K562 (cell line): ENCODE measurements at regions not wholly inside any gene's neighbourhood (a gene's known extent, or its start where the extent isn't known, plus 50 kb on each side); places are given as distances from the start of the nearest gene placed in this dataset.

Experiments used
- ATAC-seq: fragments of 200-7000 bp; cut with Tn5 transposase; 3 replicates; pipeline ENCODE4 v1.9.1; 2020; ENCODE audit warnings: moderate library complexity
- BruUV-seq: library from RNA; stranded (reverse); fragments of 400-500 nt; replicated peaks from 2 replicates; lab custom pipeline; 2021; lab: Mats Ljungman, UMichigan
- CTCF ChIA-PET: fragments of 300-600 bp; formaldehyde crosslinking; extraction: SDS; loops from one replicate; lab custom pipeline; 2021; ENCODE audit warnings: low intra/inter-chr PET ratio; lab: Yijun Ruan, JAX
- POLR2A ChIA-PET: fragments of 300-600, 350-650 bp; sonication (Branson Sonifier 250); formaldehyde crosslinking; extraction: SDS; loops from one replicate; lab custom pipeline; 2021; ENCODE audit warnings: antibody characterized with exemption, inconsistent platforms; lab: Yijun Ruan, JAX
- DNase-seq, 4 experiments: peaks; one replicate each; pipeline versions ENCODE4 v3.0.0 to v3.0.0-alpha.2; 2011 to 2018; ENCODE audit warnings: low spot score in 3 of 4, mixed read lengths in 3 of 4; ENCODE audit errors: extremely low read depth in 1 of 4
- FAIRE-seq: peaks from 2 replicates; lab custom pipeline; 2011; peaks lifted over from hg19 to GRCh38; lab: Jason Lieb, UNC
- H2AFZ ChIP-seq: 2 replicates; pipeline ENCODE4 v1.6.0; 2011; ENCODE audit warnings: low read depth, low read length, control low read depth, inconsistent platforms
- H3K27ac ChIP-seq: fragments of 200-600 bp; 3 replicates; pipeline ENCODE4 v1.8.0; 2011; ENCODE audit warnings: low read depth, mild to moderate bottlenecking, control low read depth, inconsistent platforms, low read length, moderate library complexity, mixed read lengths; ENCODE audit errors: extremely low read depth
- H3K27me3 ChIP-seq, 2 experiments: fragments of 300-600 bp in 1 of 2; 2 replicates in 1 of 2; 3 replicates in 1 of 2; pipeline versions ENCODE4 v1.6.0 to v1.8.0; 2011; ENCODE audit warnings: inconsistent platforms in 2 of 2, low read length in 2 of 2, mild to moderate bottlenecking in 1 of 2, mixed read lengths in 1 of 2, moderate library complexity in 1 of 2; ENCODE audit not compliant: control insufficient read depth in 2 of 2, insufficient read depth in 2 of 2
- H3K36me3 ChIP-seq: fragments of 300-600 bp; 3 replicates; pipeline ENCODE4 v1.8.0; 2011; ENCODE audit warnings: mild to moderate bottlenecking, low read length, inconsistent platforms; ENCODE audit not compliant: control insufficient read depth, insufficient read depth
- H3K4me1 ChIP-seq, 2 experiments: fragments of 200-600 bp in 1 of 2; replicated peaks in 1 of 2; 2 replicates in 1 of 2; 3 replicates in 1 of 2; pipeline versions ENCODE4 v1.5.1 to v1.8.0; 2011; ENCODE audit warnings: inconsistent platforms in 2 of 2, low read length in 2 of 2, mild to moderate bottlenecking in 1 of 2, mixed read lengths in 1 of 2, moderate library complexity in 1 of 2; ENCODE audit not compliant: control insufficient read depth in 2 of 2, insufficient read depth in 2 of 2
- H3K4me2 ChIP-seq: 2 replicates; pipeline ENCODE4 v1.6.1; 2011; ENCODE audit warnings: low read length, control low read depth, inconsistent platforms, mixed read lengths; ENCODE audit not compliant: insufficient read depth
- H3K4me3 ChIP-seq: fragments of 200-600 bp; sonication (generic), shearing (Covaris generic); 2 replicates; pipeline ENCODE4 v1.5.1; 2016; ENCODE audit warnings: control low read depth, inconsistent platforms
- H3K79me2 ChIP-seq: fragments of 200-600 bp; 3 replicates; pipeline ENCODE4 v1.8.0; 2011; ENCODE audit warnings: low read length, inconsistent platforms; ENCODE audit not compliant: control insufficient read depth, insufficient read depth
- H3K9ac ChIP-seq, 2 experiments: 2 replicates each; pipeline versions ENCODE4 v1.6.0 to v1.6.1; 2011; ENCODE audit warnings: low read depth in 2 of 2, low read length in 2 of 2, control low read depth in 1 of 2, inconsistent platforms in 1 of 2, mild to moderate bottlenecking in 1 of 2, mixed read lengths in 1 of 2; ENCODE audit not compliant: insufficient read depth in 1 of 2
- H3K9me1 ChIP-seq: one replicate; pipeline ENCODE4 v1.6.0; 2011; ENCODE audit warnings: inconsistent platforms, mild to moderate bottlenecking, low read length, moderate library complexity; ENCODE audit not compliant: control insufficient read depth, insufficient read depth
- H3K9me3 ChIP-seq: replicated peaks from 2 replicates; pipeline ENCODE4 v1.5.1; 2011; ENCODE audit warnings: low read depth, low read length, inconsistent platforms; ENCODE audit not compliant: control insufficient read depth, insufficient read depth
- H4K20me1 ChIP-seq: replicated peaks from 2 replicates; pipeline ENCODE4 v1.6.1; 2011; ENCODE audit warnings: low read length, inconsistent platforms, mixed read lengths; ENCODE audit not compliant: control insufficient read depth, insufficient read depth
- CCNT2 ChIP-seq: IDR thresholded peaks from 2 replicates; pipeline ENCODE4 v1.6.1; 2011; ENCODE audit warnings: borderline replicate concordance, low read depth, mild to moderate bottlenecking, moderate library complexity, mixed read lengths, low read length; ENCODE audit not compliant: insufficient read length; ENCODE audit errors: extremely low read depth
- FOSL1 ChIP-seq: fragments of 200-800 bp; sonication (Bioruptor generic); conservative IDR thresholded peaks from 2 replicates; pipeline ENCODE4 v1.6.1; 2016; ENCODE audit warnings: missing genetic modification characterization, missing compliant biosample characterization
- NFE2L1 ChIP-seq: fragments of 450-650 bp; IDR thresholded peaks from 2 replicates; pipeline ENCODE4 v1.6.1; 2016; ENCODE audit warnings: missing genetic modification characterization, low read depth, mild to moderate bottlenecking, missing compliant biosample characterization, moderate library complexity, borderline replicate concordance
- NFIX ChIP-seq: fragments of 250-450 bp; sonication (Bioruptor Pico); IDR thresholded peaks from 2 replicates; pipeline ENCODE4 v1.4.0; 2020; ENCODE audit warnings: low read depth, mild to moderate bottlenecking, moderate library complexity
- PHB ChIP-seq: fragments of 250-450 bp; sonication (Bioruptor Pico); IDR thresholded peaks from 2 replicates; pipeline ENCODE4 v1.5.0; 2021
- SIRT6 ChIP-seq: IDR thresholded peaks from one replicate; pipeline ENCODE4 v1.6.1; 2012; ENCODE audit warnings: low read depth, mild to moderate bottlenecking, control low read depth, inconsistent platforms, low read length, moderate library complexity
- SMARCE1 ChIP-seq: fragments of 450-650 bp; IDR thresholded peaks from 2 replicates; pipeline ENCODE4 v1.7.1; 2016; ENCODE audit warnings: mild to moderate bottlenecking
- U2AF1 ChIP-seq: fragments of 200-400 bp; formaldehyde crosslinking; optimal IDR thresholded peaks from 2 replicates; pipeline ENCODE3; 2017; ENCODE audit warnings: mild to moderate bottlenecking, low read depth, low read length, moderate library complexity
- ZNF24 ChIP-seq: fragments of 450-650 bp; IDR thresholded peaks from 2 replicates; pipeline ENCODE4 v1.6.1; 2016
- ZNF274 ChIP-seq: IDR thresholded peaks from 2 replicates; pipeline ENCODE4 v1.6.1; 2011; ENCODE audit warnings: low read depth, mild to moderate bottlenecking, low read length, moderate library complexity, borderline replicate concordance
- ZNF436 ChIP-seq: fragments of 250-450, 450-650 bp; sonication (Bioruptor Pico); formaldehyde crosslinking; IDR thresholded peaks from 2 replicates; pipeline ENCODE4 v1.7.0; 2020; ENCODE audit warnings: mild to moderate bottlenecking
- ZNF551 ChIP-seq: fragments of 250-450 bp; sonication (Bioruptor Pico); IDR thresholded peaks from 2 replicates; pipeline ENCODE4 v1.5.0; 2021; ENCODE audit warnings: mild to moderate bottlenecking, moderate library complexity
- ZNF668 ChIP-seq: fragments of 250-450 bp; sonication (Bioruptor Pico); IDR thresholded peaks from 2 replicates; pipeline ENCODE4 v1.8.0; 2022; ENCODE audit warnings: mild to moderate bottlenecking, inconsistent platforms
- in situ Hi-C: fragments of 300-500 bp; cut with MboI; formaldehyde crosslinking; loops from 4 replicates; pipeline ENCODE4 v1.15.0; 2018; ENCODE audit warnings: inconsistent platforms, mixed read lengths
- intact Hi-C: fragments of 100-400 bp; cut with micrococcal nuclease; formaldehyde crosslinking; loops from 2 replicates; pipeline ENCODE4 v1.14.2; 2022
- TF ChIP-seq, protein P1 (sequence below): fragments of 450-650 bp; formaldehyde crosslinking; IDR thresholded peaks from 2 replicates; pipeline ENCODE4 v1.4.0; 2020; ENCODE audit warnings: mild to moderate bottlenecking, moderate library complexity
- TF ChIP-seq, protein P2 (sequence below): sonication (generic); formaldehyde crosslinking; IDR thresholded peaks from 2 replicates; pipeline ENCODE4 v1.8.1; 2023; ENCODE audit warnings: mild to moderate bottlenecking, missing genetic modification reagents, moderate library complexity
- TF ChIP-seq, protein P3 (sequence below), 2 experiments: fragments of 450-650 bp in 1 of 2; sonication (generic) in 1 of 2; formaldehyde crosslinking; conservative IDR thresholded peaks; 2 replicates each; pipeline versions ENCODE4 v1.4.0 to v1.8.1; 2020 to 2022; ENCODE audit warnings: mild to moderate bottlenecking in 1 of 2, missing genetic modification reagents in 1 of 2
- TF ChIP-seq, protein P4 (sequence below): fragments of 250-450 bp; sonication (Bioruptor Pico); IDR thresholded peaks from 2 replicates; pipeline ENCODE4 v1.5.0; 2021

DNA sequence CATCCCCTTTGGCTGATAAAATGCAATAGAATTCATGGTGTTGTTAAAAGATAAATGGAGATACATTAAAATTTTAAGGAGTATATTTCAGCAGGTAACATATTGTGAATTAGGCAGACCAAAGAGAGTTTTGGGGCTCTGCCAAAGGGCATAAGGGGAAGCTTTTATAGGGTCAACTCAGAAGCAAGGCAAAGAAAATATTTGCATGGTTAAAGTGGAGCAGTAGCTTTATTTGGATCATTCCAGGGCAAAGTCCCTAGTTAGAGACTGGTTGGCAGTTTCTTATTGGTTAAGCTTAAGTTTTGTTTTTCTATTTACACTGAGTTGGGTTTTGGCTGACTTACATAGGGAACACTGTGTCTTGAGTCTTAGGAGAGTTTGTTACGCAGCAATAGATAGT, 75.1 kb upstream of the CA10 start (continued):
- no peak for TF ChIP-seq FOSL1 (tag)
- no peak for TF ChIP-seq ZNF274
- no peak for TF ChIP-seq SMARCE1

DNA sequence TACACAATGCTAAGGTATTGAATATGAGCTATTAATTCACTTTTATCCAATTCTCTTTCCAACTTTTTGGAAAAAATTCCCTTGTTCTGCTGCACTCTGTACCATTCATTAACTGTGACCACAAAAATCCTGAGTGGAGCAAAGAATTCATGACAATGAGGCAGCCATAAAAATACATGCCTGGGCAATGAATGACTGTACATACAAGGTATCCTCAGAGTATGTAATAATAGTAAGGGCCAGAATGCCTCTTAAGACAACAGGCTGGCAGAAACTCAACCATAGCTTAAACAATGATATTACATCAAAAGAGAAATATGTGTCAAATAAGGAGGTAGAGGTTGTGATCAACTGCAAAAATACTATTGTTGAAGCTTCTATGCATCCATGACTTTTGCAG, 74.7 kb upstream of the CA10 start:
- CTCF ChIA-PET = no interaction called here
- intact Hi-C loops (no loop called here), in situ Hi-C loops (no loop called here)
- Histone ChIP-seq H3K9me3 (no peaks in the 10 kb centered on the region), H3K4me1 (no peaks in the 10 kb centered on the region), H3K9me1 (no peaks in the 10 kb centered on the region), H3K36me3 (no peaks in the 10 kb centered on the region), H4K20me1 (no peaks in the 10 kb centered on the region), H3K9ac (no peak overlapping the region), H3K79me2 (no peaks in the 10 kb centered on the region), H3K27ac (no peak overlapping the region), H3K27me3 (no peaks in the 10 kb centered on the region)
- no TSS peak for BruUV-seq
- ATAC-seq = no peak
- TF ChIP-seq, protein P1, sequence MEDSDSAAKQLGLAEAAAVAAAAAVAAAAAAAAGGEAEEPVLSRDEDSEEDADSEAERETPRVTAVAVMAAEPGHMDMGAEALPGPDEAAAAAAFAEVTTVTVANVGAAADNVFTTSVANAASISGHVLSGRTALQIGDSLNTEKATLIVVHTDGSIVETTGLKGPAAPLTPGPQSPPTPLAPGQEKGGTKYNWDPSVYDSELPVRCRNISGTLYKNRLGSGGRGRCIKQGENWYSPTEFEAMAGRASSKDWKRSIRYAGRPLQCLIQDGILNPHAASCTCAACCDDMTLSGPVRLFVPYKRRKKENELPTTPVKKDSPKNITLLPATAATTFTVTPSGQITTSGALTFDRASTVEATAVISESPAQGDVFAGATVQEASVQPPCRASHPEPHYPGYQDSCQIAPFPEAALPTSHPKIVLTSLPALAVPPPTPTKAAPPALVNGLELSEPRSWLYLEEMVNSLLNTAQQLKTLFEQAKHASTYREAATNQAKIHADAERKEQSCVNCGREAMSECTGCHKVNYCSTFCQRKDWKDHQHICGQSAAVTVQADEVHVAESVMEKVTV (CRISPR knock-in tag) = no peak
- TF ChIP-seq U2AF1 (no peak), ZNF436 (CRISPR knock-in tag) (no peak), PHB (CRISPR knock-in tag) (no peak), SIRT6 (no peak), ZNF668 (no peak), NFIX (CRISPR knock-in tag) (no peak), ZNF24 (no peak), CCNT2 (no peak), NFE2L1 (tag) (no peak), ZNF551 (CRISPR knock-in tag) (no peak)
- TF ChIP-seq, protein P2, sequence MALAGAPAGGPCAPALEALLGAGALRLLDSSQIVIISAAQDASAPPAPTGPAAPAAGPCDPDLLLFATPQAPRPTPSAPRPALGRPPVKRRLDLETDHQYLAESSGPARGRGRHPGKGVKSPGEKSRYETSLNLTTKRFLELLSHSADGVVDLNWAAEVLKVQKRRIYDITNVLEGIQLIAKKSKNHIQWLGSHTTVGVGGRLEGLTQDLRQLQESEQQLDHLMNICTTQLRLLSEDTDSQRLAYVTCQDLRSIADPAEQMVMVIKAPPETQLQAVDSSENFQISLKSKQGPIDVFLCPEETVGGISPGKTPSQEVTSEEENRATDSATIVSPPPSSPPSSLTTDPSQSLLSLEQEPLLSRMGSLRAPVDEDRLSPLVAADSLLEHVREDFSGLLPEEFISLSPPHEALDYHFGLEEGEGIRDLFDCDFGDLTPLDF = no peak
- TF ChIP-seq, protein P3, sequence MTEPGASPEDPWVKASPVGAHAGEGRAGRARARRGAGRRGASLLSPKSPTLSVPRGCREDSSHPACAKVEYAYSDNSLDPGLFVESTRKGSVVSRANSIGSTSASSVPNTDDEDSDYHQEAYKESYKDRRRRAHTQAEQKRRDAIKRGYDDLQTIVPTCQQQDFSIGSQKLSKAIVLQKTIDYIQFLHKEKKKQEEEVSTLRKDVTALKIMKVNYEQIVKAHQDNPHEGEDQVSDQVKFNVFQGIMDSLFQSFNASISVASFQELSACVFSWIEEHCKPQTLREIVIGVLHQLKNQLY (CRISPR knock-in tag; conservative IDR thresholded peaks at IDR 0.05) = no peak
- TF ChIP-seq, protein P4, sequence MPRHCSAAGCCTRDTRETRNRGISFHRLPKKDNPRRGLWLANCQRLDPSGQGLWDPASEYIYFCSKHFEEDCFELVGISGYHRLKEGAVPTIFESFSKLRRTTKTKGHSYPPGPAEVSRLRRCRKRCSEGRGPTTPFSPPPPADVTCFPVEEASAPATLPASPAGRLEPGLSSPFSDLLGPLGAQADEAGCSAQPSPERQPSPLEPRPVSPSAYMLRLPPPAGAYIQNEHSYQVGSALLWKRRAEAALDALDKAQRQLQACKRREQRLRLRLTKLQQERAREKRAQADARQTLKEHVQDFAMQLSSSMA (CRISPR knock-in tag) = no peak
- TF ChIP-seq, all 486 proteins: peak for 0
- no peak for DNase-seq
- no peak overlapping the region for H2AFZ ChIP-seq
- H3K4me3 ChIP-seq = no peak overlapping the region
- H3K4me2 ChIP-seq = no peak overlapping the region
- POLR2A ChIA-PET = no interaction called here
- no peak for FAIRE-seq
